Astrocyte of the spinal cord (primary cell): ENCODE measurements at regions not wholly inside any gene's neighbourhood (a gene's known extent, or its start where the extent isn't known, plus 50 kb on each side); places are given as distances from the start of the nearest gene placed in this dataset.
A peak's percentile ranks its signal among the peaks of the same experiment; 100 is the strongest.

Experiments
- DNase-seq: peaks from one replicate; pipeline ENCODE4 v3.0.0; 2011; ENCODE audit warnings: low read depth, low spot score
- H3K4me3 ChIP-seq: 2 replicates; pipeline ENCODE4 v1.5.1; 2011; ENCODE audit warnings: low read depth, mild to moderate bottlenecking, low read length, moderate library complexity
- in situ Hi-C: cut with HindIII; loops from 2 replicates; pipeline ENCODE4 v1.10.0; 2017; ENCODE audit warnings: low sequenced_read_pairs
- TF ChIP-seq, protein P1 (sequence below): IDR thresholded peaks from 2 replicates; pipeline ENCODE4 v1.5.1; 2012; ENCODE audit warnings: low read depth, mild to moderate bottlenecking, low read length, inconsistent platforms

DNA sequence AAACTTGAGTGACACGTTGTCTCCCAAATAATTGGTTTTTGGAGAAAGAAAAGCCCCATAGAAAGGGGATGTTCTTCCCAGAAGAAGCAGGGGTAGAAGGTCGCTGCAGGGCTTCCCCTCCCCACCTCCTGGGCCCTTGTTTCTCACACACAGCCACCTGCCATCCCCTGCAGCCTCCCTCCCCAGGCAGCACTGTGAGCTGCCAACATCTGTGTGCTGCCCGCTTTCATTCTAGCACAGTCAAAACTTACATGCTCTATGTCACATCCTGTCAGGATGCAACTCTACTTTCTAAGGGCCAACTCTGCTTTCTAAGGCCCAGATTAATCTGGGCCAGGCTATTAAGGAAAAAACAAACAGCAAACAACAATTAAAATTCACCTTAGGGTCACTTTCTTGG is 309.4 kb upstream of the ZC3H12C start:
- DNase-seq: no peak
- TF ChIP-seq, protein P1, sequence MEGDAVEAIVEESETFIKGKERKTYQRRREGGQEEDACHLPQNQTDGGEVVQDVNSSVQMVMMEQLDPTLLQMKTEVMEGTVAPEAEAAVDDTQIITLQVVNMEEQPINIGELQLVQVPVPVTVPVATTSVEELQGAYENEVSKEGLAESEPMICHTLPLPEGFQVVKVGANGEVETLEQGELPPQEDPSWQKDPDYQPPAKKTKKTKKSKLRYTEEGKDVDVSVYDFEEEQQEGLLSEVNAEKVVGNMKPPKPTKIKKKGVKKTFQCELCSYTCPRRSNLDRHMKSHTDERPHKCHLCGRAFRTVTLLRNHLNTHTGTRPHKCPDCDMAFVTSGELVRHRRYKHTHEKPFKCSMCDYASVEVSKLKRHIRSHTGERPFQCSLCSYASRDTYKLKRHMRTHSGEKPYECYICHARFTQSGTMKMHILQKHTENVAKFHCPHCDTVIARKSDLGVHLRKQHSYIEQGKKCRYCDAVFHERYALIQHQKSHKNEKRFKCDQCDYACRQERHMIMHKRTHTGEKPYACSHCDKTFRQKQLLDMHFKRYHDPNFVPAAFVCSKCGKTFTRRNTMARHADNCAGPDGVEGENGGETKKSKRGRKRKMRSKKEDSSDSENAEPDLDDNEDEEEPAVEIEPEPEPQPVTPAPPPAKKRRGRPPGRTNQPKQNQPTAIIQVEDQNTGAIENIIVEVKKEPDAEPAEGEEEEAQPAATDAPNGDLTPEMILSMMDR: no peak
- no peak overlapping the region for H3K4me3 ChIP-seq
- in situ Hi-C loops: no loop called here

- in situ Hi-C loops: no loop called here
- no peak overlapping the region for H3K4me3 ChIP-seq
- TF ChIP-seq, protein P1: no peak
- no peak for DNase-seq
These were observed 308.7 kb upstream of the ZC3H12C start for GRCh38 chr11:109784536-109784935.

- TF ChIP-seq, protein P1: no peak
- no peak overlapping the region for H3K4me3 ChIP-seq
- no peak for DNase-seq
- in situ Hi-C loops: no loop called here
These were observed 308.0 kb upstream of the ZC3H12C start for GRCh38 chr11:109785198-109785597.

DNA sequence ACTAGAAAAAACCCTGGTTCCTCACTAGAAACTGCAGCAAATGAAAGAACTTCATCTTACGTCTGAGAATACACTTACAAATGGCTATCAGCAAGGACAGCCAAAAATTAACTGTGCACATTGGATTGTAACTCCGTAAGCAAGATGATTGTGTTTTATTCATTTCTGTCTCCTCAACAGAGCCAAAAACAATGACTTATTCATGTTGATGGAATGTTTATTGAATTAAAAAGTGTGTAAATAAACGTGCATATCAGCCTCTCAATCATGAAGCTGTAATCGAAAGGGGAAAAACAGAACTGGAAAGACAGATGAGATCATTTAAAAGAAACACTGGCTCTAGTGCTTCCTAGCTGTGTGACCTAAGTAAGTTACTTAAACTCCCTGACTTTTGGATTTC is 307.5 kb upstream of the ZC3H12C start:
- no peak overlapping the region for H3K4me3 ChIP-seq
- TF ChIP-seq, protein P1: no peak
- peak; percentile 34 for DNase-seq
- in situ Hi-C loops: no loop called here

GRCh38 chr11:109788948-109789490 is 304.2 kb upstream of the ZC3H12C start:
- in situ Hi-C loops: no loop called here
- no peak for DNase-seq
- no peak overlapping the region for H3K4me3 ChIP-seq
- TF ChIP-seq, protein P1: no peak

DNA sequence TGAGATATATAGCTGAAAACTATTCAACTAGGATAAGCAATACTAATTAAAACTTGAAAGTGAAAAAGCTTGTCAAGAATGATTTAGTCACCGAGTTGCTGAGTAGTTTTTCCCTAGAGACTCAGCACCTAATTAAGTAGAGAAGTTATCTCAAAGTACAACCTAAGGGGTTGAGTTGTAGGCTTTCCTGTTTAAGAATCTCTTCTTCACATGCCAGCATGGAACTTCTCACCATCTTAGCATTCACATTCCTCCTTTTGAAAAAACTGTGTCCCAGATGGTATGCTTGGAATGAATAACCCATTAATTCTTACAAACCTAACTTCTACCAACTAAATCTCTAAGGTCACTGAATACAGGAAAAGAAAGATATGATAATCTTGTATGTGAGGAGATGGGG is 303.3 kb upstream of the ZC3H12C start:
- in situ Hi-C loops: no loop called here
- no peak for DNase-seq
- TF ChIP-seq, protein P1: no peak
- H3K4me3 ChIP-seq: no peak overlapping the region

DNA sequence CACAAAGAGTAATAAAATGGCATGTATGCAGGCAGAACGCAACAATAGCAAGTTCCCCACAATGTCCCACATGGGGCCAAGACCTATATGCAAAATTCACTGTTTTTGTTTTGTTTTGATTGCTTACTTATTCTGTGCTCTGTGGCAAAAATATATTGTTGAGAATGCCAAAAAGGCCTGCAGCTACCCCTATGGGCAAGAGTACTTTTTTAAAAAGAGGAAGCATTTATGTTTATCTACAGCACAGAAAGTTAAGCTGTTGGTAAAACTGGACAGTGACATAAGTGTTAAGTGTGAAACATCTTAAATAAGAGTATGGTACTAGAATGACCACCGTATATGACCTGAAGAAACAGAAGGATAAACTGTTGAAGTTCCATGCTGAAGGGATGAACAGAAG is 301.9 kb upstream of the ZC3H12C start:
- in situ Hi-C loops: no loop called here

More for the DNA sequence above, 301.9 kb upstream of the ZC3H12C start:
- DNase-seq: no peak
- TF ChIP-seq, protein P1: no peak
- no peak overlapping the region for H3K4me3 ChIP-seq
